Astrocyte (in vitro differentiated cells and primary cell): ENCODE measurements at regions not wholly inside any gene's neighbourhood (a gene's known extent, or its start where the extent isn't known, plus 50 kb on each side); places are given as distances from the start of the nearest gene placed in this dataset.

Experiments
- DNase-seq: peaks from one replicate; pipeline ENCODE4 v3.0.0-alpha.2; 2010; ENCODE audit warnings: low read depth
- FAIRE-seq: peaks from 2 replicates; lab custom pipeline; 2011; peaks lifted over from hg19 to GRCh38; lab: Jason Lieb, UNC
- H2AFZ ChIP-seq: 2 replicates; pipeline ENCODE4 v1.6.0; 2012; ENCODE audit warnings: low read depth, low read length, inconsistent platforms
- H3K27ac ChIP-seq: 2 replicates; pipeline ENCODE4 v1.5.1; 2011; ENCODE audit warnings: low read depth, low read length, inconsistent platforms
- H3K27me3 ChIP-seq: 2 replicates; pipeline ENCODE4 v1.6.0; 2011; ENCODE audit warnings: low read length, inconsistent platforms; ENCODE audit not compliant: insufficient read depth
- H3K36me3 ChIP-seq: 2 replicates; pipeline ENCODE4 v1.5.1; 2011; ENCODE audit warnings: low read length, inconsistent platforms; ENCODE audit not compliant: insufficient read depth
- H3K4me1 ChIP-seq: 2 replicates; pipeline ENCODE4 v1.5.1; 2011; ENCODE audit warnings: low read length, inconsistent platforms; ENCODE audit not compliant: insufficient read depth
- H3K4me2 ChIP-seq: 2 replicates; pipeline ENCODE4 v1.6.0; 2012; ENCODE audit warnings: low read length, inconsistent platforms
- H3K4me3 ChIP-seq: 2 replicates; pipeline ENCODE4 v1.5.1; 2011; ENCODE audit warnings: low read depth, mild to moderate bottlenecking, low read length, inconsistent platforms; ENCODE audit not compliant: insufficient read depth
- H3K79me2 ChIP-seq: 2 replicates; pipeline ENCODE4 v1.6.0; 2012; ENCODE audit warnings: mild to moderate bottlenecking, low read length, inconsistent platforms; ENCODE audit not compliant: insufficient read depth
- H3K9ac ChIP-seq: 2 replicates; pipeline ENCODE4 v1.6.0; 2012; ENCODE audit warnings: mild to moderate bottlenecking, low read length, inconsistent platforms
- H3K9me3 ChIP-seq: 2 replicates; pipeline ENCODE4 v1.5.1; 2012; ENCODE audit warnings: low read depth, mild to moderate bottlenecking, low read length, inconsistent platforms; ENCODE audit not compliant: insufficient read depth
- H4K20me1 ChIP-seq: 2 replicates; pipeline ENCODE4 v1.6.0; 2012; ENCODE audit warnings: low read length, inconsistent platforms; ENCODE audit not compliant: insufficient read depth
- H3K27ac Mint-ChIP-seq: one replicate; pipeline ENCODE4 v1.8.0; 2021; ENCODE audit warnings: mild to moderate bottlenecking, mixed read lengths; ENCODE audit not compliant: unreplicated experiment
- H3K27me3 Mint-ChIP-seq: one replicate; pipeline ENCODE4 v1.8.0; 2021; ENCODE audit warnings: low read depth, mixed read lengths; ENCODE audit not compliant: unreplicated experiment
- H3K36me3 Mint-ChIP-seq: one replicate; pipeline ENCODE4 v1.8.0; 2021; ENCODE audit warnings: low read depth, mixed read lengths; ENCODE audit not compliant: unreplicated experiment
- H3K4me1 Mint-ChIP-seq: one replicate; pipeline ENCODE4 v1.8.0; 2021; ENCODE audit warnings: low read depth, mixed read lengths; ENCODE audit not compliant: unreplicated experiment
- H3K4me3 Mint-ChIP-seq: one replicate; pipeline ENCODE4 v1.8.0; 2021; ENCODE audit warnings: mild to moderate bottlenecking, moderate library complexity, mixed read lengths; ENCODE audit not compliant: unreplicated experiment
- H3K9me3 Mint-ChIP-seq: one replicate; pipeline ENCODE4 v1.8.0; 2021; ENCODE audit warnings: mild to moderate bottlenecking, mixed read lengths; ENCODE audit not compliant: unreplicated experiment
- CTCF ChIP-seq: IDR thresholded peaks from 2 replicates; pipeline ENCODE4 v1.5.1; 2011; ENCODE audit warnings: low read depth, mild to moderate bottlenecking, inconsistent platforms, low read length, moderate library complexity; ENCODE audit not compliant: insufficient read depth
- EZH2 ChIP-seq: IDR thresholded peaks from 2 replicates; pipeline ENCODE4 v1.6.1; 2012; ENCODE audit warnings: mild to moderate bottlenecking, low read length, inconsistent platforms; ENCODE audit not compliant: insufficient read depth

DNA sequence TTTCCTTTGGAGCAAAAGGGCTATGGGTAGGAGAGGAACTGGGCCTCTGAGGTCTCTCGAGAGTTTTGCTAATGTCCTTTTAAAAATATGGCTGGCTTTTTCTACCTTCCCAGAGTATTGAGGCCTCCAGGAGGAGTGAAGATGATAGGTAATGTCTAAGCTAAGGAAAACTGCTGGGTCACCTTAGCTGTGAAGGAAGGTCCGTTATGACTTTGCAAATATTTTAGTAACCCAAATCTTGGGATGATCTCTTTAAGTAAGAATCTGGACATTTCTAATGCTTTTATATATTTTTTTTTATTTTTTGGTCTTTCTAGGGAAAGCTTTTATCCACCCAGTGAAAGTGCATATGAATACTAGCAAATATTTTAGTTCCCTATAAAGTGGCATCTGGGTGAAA lies 60.9 kb upstream of the SYN3 start:
- no peaks in the 10 kb centered on the region for H3K9me3 Mint-ChIP-seq
- no peak overlapping the region for H3K4me3 Mint-ChIP-seq
- no peak overlapping the region for H3K4me2 ChIP-seq
- H3K27me3 ChIP-seq, result no peaks in the 10 kb centered on the region
- no peaks in the 10 kb centered on the region for H3K36me3 ChIP-seq
- no peaks in the 10 kb centered on the region for H3K36me3 Mint-ChIP-seq
- no peaks in the 10 kb centered on the region for H3K79me2 ChIP-seq
- peaks cover 9% of the 10 kb centered on the region for H3K4me1 Mint-ChIP-seq
- H3K27me3 Mint-ChIP-seq, result no peaks in the 10 kb centered on the region
- no peaks in the 10 kb centered on the region for H3K9me3 ChIP-seq
- no peak for FAIRE-seq
- H3K4me1 ChIP-seq, result no peaks in the 10 kb centered on the region
- no peak overlapping the region for H3K27ac ChIP-seq
- no peak overlapping the region for H3K27ac Mint-ChIP-seq
- no peak for TF ChIP-seq CTCF
- TF ChIP-seq EZH2, result no peak
- H4K20me1 ChIP-seq, result no peaks in the 10 kb centered on the region
- H3K4me3 ChIP-seq, result no peak overlapping the region
- no peak for DNase-seq
- no peak overlapping the region for H3K9ac ChIP-seq
- H2AFZ ChIP-seq, result no peak overlapping the region

DNA sequence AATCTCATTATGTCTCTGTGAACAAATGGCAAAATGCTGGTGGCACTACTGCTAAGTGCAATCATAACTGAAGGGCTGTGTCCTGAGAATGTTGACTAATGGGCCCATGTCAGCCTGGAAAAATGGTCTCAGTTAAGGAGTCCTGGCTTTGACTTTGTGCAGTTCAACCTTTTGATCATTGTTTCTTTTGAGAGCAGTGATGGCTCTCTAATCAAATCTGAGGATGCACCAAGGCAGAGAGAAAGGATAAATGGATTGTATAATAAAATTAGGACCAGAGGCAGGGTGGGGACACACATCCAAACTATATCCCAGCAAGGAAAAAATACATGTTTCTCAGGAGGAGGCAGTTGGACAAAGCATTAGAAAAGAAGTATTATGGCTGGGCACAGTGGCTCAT lies 59.6 kb upstream of the SYN3 start:
- Histone ChIP-seq H3K4me3 (no peak overlapping the region), H3K79me2 (no peaks in the 10 kb centered on the region), H3K36me3 (no peaks in the 10 kb centered on the region), H3K27ac (no peak overlapping the region), H3K4me2 (no peak overlapping the region), H4K20me1 (no peaks in the 10 kb centered on the region), H3K9me3 (no peaks in the 10 kb centered on the region), H3K9ac (no peak overlapping the region), H3K4me1 (no peaks in the 10 kb centered on the region), H2AFZ (no peak overlapping the region), H3K27me3 (no peaks in the 10 kb centered on the region)
- Mint-ChIP-seq H3K27me3 (no peaks in the 10 kb centered on the region), H3K9me3 (no peaks in the 10 kb centered on the region), H3K4me1 (peaks cover 9% of the 10 kb centered on the region), H3K36me3 (no peaks in the 10 kb centered on the region), H3K4me3 (no peak overlapping the region), H3K27ac (no peak overlapping the region)
- FAIRE-seq (no peak), DNase-seq (no peak)
- no peak for TF ChIP-seq EZH2
- TF ChIP-seq CTCF, result no peak

DNA sequence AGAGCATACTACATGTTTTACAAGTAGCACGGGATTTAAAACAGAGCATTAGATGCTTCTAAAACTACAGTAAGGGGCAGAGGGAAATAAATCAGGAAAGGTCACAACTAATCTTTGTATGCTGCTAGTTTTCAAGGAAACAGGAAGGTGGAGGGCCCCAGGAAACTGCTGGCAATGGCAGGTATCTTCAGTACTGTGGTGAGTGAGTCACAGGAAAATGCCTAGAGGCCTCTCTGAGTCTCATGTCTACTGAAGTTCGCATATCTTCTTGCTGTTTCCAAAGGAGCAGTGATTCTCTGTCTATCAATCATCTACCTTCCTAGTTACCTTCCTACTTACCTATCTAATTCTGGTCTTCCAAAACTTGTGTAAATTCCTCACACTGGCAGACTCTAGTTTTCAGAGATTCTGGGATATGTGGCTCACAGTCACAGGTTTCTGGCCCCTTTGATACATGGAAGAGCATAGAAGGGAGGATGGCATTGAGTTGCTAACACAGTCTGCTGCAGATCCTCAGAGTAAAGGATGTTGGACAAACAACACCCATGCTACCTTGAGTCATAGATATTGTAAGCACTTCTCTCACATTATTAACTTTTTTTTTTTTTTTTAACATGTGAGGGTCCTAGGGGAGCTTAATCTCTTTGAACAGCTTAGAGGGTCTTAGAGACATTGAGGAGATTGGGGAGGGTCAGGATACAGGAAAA lies 58.8 kb upstream of the SYN3 start:
- H3K27ac Mint-ChIP-seq, result peak overlapping the region; percentile 60
- no peak overlapping the region for H3K9ac ChIP-seq
- no peak overlapping the region for H2AFZ ChIP-seq
- FAIRE-seq (no peak), DNase-seq (no peak)
- H3K4me3 ChIP-seq, result no peak overlapping the region
- no peaks in the 10 kb centered on the region for H3K27me3 Mint-ChIP-seq
- H3K36me3 ChIP-seq, result no peaks in the 10 kb centered on the region
- H3K36me3 Mint-ChIP-seq, result no peaks in the 10 kb centered on the region
- TF ChIP-seq EZH2 (no peak), CTCF (no peak)
- peaks cover 9% of the 10 kb centered on the region for H3K4me1 Mint-ChIP-seq
- H3K79me2 ChIP-seq, result no peaks in the 10 kb centered on the region
- H3K9me3 Mint-ChIP-seq, result no peaks in the 10 kb centered on the region
- H3K27ac ChIP-seq, result no peak overlapping the region
- no peaks in the 10 kb centered on the region for H3K9me3 ChIP-seq
- H4K20me1 ChIP-seq, result no peaks in the 10 kb centered on the region
- H3K4me1 ChIP-seq, result no peaks in the 10 kb centered on the region
- no peak overlapping the region for H3K4me3 Mint-ChIP-seq
- no peaks in the 10 kb centered on the region for H3K27me3 ChIP-seq
- no peak overlapping the region for H3K4me2 ChIP-seq
